IPS DF 6.9 (cell line): ENCODE measurements at regions not wholly inside any gene's neighbourhood (a gene's known extent, or its start where the extent isn't known, plus 50 kb on each side); places are given as distances from the start of the nearest gene placed in this dataset.

Experiments used
- DNase-seq: peaks from one replicate; pipeline ENCODE4 v3.0.0-alpha.2; 2013; ENCODE audit warnings: low read depth, low spot score
- H3K27ac ChIP-seq: one replicate; pipeline ENCODE4 v1.5.1; 2013; ENCODE audit warnings: low read length, control low read depth
- H3K27me3 ChIP-seq: 2 replicates; pipeline ENCODE4 v1.6.1; 2013; ENCODE audit warnings: mild to moderate bottlenecking, low read length; ENCODE audit not compliant: control insufficient read depth, insufficient read depth
- H3K36me3 ChIP-seq: 2 replicates; pipeline ENCODE4 v1.6.1; 2013; ENCODE audit warnings: low read length; ENCODE audit not compliant: control insufficient read depth, insufficient read depth
- H3K4me1 ChIP-seq: 2 replicates; pipeline ENCODE4 v1.6.1; 2013; ENCODE audit warnings: low read length; ENCODE audit not compliant: control insufficient read depth, insufficient read depth
- H3K4me3 ChIP-seq: 2 replicates; pipeline ENCODE4 v1.5.1; 2013; ENCODE audit warnings: mild to moderate bottlenecking, low read length
- H3K9me3 ChIP-seq: 2 replicates; pipeline ENCODE4 v1.6.1; 2013; ENCODE audit warnings: low read length, inconsistent platforms; ENCODE audit not compliant: control insufficient read depth, insufficient read depth
- WGBS: extraction: QIAGEN DNeasy Blood & Tissue Kit; methylation state at CpG from one replicate; pipeline ENCODE4 v1.1.7; 2013; ENCODE audit warnings: mixed read lengths, missing lambda C conversion rate; ENCODE audit not compliant: insufficient read length, insufficient coverage; 5-methylcytosine and 5-hydroxymethylcytosine counted together

- H3K4me3 ChIP-seq, result no peak overlapping the region
- H3K27me3 ChIP-seq, result no peaks in the 10 kb centered on the region
- no peaks in the 10 kb centered on the region for H3K36me3 ChIP-seq
- H3K4me1 ChIP-seq, result peaks cover 4% of the 10 kb centered on the region; the same call in 1 of the 2 replicates
- DNase-seq, result no peak
- no CpG with 5 or more reads among the region's 6 CpGs for WGBS
- no peaks in the 10 kb centered on the region for H3K9me3 ChIP-seq
- no peak overlapping the region for H3K27ac ChIP-seq
Observed at GRCh38 chr6:44049163-44049988, 77.9 kb downstream of the MRPL14 start.

- Histone ChIP-seq H3K9me3 (no peaks in the 10 kb centered on the region), H3K4me1 (peaks cover 4% of the 10 kb centered on the region; the same call in 1 of the 2 replicates), H3K36me3 (no peaks in the 10 kb centered on the region), H3K4me3 (no peak overlapping the region), H3K27ac (no peak overlapping the region), H3K27me3 (no peaks in the 10 kb centered on the region)
- no CpG with 5 or more reads among the region's 6 CpGs for WGBS
- no peak for DNase-seq
Observed at GRCh38 chr6:44048277-44048676, 79.0 kb downstream of the MRPL14 start.

GRCh38 chr6:44047801-44048200 lies 79.5 kb downstream of the MRPL14 start:
- no peak overlapping the region for H3K4me3 ChIP-seq
- H3K4me1 ChIP-seq, result peaks cover 8% of the 10 kb centered on the region; the same call in 1 of the 2 replicates
- WGBS, result no CpG with 5 or more reads among the region's 3 CpGs

GRCh38 chr6:44047179-44047546 lies 80.1 kb downstream of the MRPL14 start:
- Histone ChIP-seq H3K36me3 (no peaks in the 10 kb centered on the region), H3K4me1 (peaks cover 9% of the 10 kb centered on the region; the same call in 1 of the 2 replicates), H3K27ac (no peak overlapping the region), H3K9me3 (no peaks in the 10 kb centered on the region), H3K27me3 (no peaks in the 10 kb centered on the region), H3K4me3 (no peak overlapping the region)
- WGBS, result no CpG with 5 or more reads among the region's 2 CpGs
- no peak for DNase-seq

More at GRCh38 chr6:44047801-44048200, 79.5 kb downstream of the MRPL14 start:
- Histone ChIP-seq H3K27me3 (no peaks in the 10 kb centered on the region), H3K9me3 (no peaks in the 10 kb centered on the region), H3K36me3 (no peaks in the 10 kb centered on the region), H3K27ac (no peak overlapping the region)
- DNase-seq, result no peak

- H3K27me3 ChIP-seq, result no peaks in the 10 kb centered on the region
- no peaks in the 10 kb centered on the region for H3K36me3 ChIP-seq
- H3K9me3 ChIP-seq, result no peaks in the 10 kb centered on the region
- H3K4me1 ChIP-seq, result peaks cover 9% of the 10 kb centered on the region; the same call in 1 of the 2 replicates
- no CpG with 5 or more reads among the region's 6 CpGs for WGBS
- H3K4me3 ChIP-seq, result no peak overlapping the region
- no peak for DNase-seq
- no peak overlapping the region for H3K27ac ChIP-seq
Observed at GRCh38 chr6:44046516-44047178, 80.6 kb downstream of the MRPL14 start.

GRCh38 chr6:44045672-44046015 lies 81.6 kb downstream of the MRPL14 start:
- no peak for DNase-seq
- Histone ChIP-seq H3K4me3 (no peak overlapping the region), H3K27me3 (no peaks in the 10 kb centered on the region), H3K36me3 (no peaks in the 10 kb centered on the region), H3K27ac (no peak overlapping the region), H3K4me1 (peaks cover 15% of the 10 kb centered on the region), H3K9me3 (no peaks in the 10 kb centered on the region)
- WGBS, result no CpG with 5 or more reads among the region's 1 CpG

GRCh38 chr6:44044940-44045671 lies 82.1 kb downstream of the MRPL14 start:
- no peaks in the 10 kb centered on the region for H3K9me3 ChIP-seq
- no peak for DNase-seq
- H3K4me3 ChIP-seq, result no peak overlapping the region
- H3K27ac ChIP-seq, result no peak overlapping the region
- no peaks in the 10 kb centered on the region for H3K36me3 ChIP-seq
- 100% methylated on average over 2 of the region's 2 CpGs for WGBS
- no peaks in the 10 kb centered on the region for H3K27me3 ChIP-seq
- peaks cover 15% of the 10 kb centered on the region for H3K4me1 ChIP-seq

GRCh38 chr6:44044154-44044539 lies 83.1 kb downstream of the MRPL14 start:
- no peak overlapping the region for H3K27ac ChIP-seq

GRCh38 chr6:44043479-44044153 lies 83.6 kb downstream of the MRPL14 start:
- no peaks in the 10 kb centered on the region for H3K27me3 ChIP-seq
- WGBS, result no CpG with 5 or more reads among the region's 2 CpGs
- H3K9me3 ChIP-seq, result no peaks in the 10 kb centered on the region
- no peak for DNase-seq
- H3K27ac ChIP-seq, result no peak overlapping the region
- H3K4me1 ChIP-seq, result peaks cover 17% of the 10 kb centered on the region
- no peaks in the 10 kb centered on the region for H3K36me3 ChIP-seq
- H3K4me3 ChIP-seq, result no peak overlapping the region

More at GRCh38 chr6:44044154-44044539, 83.1 kb downstream of the MRPL14 start:
- Histone ChIP-seq H3K36me3 (no peaks in the 10 kb centered on the region), H3K9me3 (no peaks in the 10 kb centered on the region), H3K4me3 (no peak overlapping the region), H3K27me3 (no peaks in the 10 kb centered on the region), H3K4me1 (peaks cover 15% of the 10 kb centered on the region)
- WGBS, result 100% methylated on average over 1 of the region's 6 CpGs
- DNase-seq, result no peak

- DNase-seq, result no peak
- H3K4me1 ChIP-seq, result peaks cover 17% of the 10 kb centered on the region
- no peak overlapping the region for H3K27ac ChIP-seq
- H3K9me3 ChIP-seq, result no peaks in the 10 kb centered on the region
- H3K4me3 ChIP-seq, result no peak overlapping the region
- H3K27me3 ChIP-seq, result no peaks in the 10 kb centered on the region
- H3K36me3 ChIP-seq, result no peaks in the 10 kb centered on the region
- no CpG with 5 or more reads among the region's 1 CpG for WGBS
Observed at GRCh38 chr6:44042989-44043478, 84.2 kb downstream of the MRPL14 start.
